ENCODE measurements at regions not wholly inside any gene's neighbourhood (a gene's known extent, or its start where the extent isn't known, plus 50 kb on each side); places are given as distances from the start of the nearest gene placed in this dataset.
"Not testable (repeated sequence)": the region's sequence is repeated elsewhere in the genome, so short reads cannot be mapped to it uniquely, and the experiment has no call there.

DNA sequence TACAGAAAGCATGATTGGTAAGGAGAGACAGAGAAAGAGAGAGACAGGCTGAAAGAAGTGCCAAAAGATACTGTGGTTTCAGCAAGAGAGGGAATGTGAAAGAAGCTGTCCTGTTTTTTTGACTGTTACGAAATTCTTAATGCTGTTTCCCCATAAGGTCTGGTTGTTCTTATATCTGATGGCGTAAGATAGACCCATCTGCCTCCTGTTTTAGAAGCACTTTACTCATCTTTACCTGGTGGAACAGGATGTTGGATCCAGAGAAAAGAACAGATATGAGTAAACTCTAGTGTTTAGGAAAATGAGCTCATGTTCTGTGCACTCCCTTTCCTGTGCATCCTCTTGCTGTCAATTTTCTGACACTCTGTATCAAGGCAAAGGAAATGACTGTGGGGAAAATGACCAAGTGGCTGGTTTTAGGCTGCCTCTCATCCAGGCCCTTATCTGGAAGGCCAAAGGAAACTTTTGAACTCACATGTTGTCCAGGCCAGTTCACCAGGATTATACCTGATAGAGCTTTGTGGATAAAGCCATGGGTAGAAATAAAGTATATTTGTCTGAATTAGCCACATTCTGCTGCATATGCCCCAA lies 311.7 kb upstream of the HTR2C start:
- TF ChIP-seq, protein P1, sequence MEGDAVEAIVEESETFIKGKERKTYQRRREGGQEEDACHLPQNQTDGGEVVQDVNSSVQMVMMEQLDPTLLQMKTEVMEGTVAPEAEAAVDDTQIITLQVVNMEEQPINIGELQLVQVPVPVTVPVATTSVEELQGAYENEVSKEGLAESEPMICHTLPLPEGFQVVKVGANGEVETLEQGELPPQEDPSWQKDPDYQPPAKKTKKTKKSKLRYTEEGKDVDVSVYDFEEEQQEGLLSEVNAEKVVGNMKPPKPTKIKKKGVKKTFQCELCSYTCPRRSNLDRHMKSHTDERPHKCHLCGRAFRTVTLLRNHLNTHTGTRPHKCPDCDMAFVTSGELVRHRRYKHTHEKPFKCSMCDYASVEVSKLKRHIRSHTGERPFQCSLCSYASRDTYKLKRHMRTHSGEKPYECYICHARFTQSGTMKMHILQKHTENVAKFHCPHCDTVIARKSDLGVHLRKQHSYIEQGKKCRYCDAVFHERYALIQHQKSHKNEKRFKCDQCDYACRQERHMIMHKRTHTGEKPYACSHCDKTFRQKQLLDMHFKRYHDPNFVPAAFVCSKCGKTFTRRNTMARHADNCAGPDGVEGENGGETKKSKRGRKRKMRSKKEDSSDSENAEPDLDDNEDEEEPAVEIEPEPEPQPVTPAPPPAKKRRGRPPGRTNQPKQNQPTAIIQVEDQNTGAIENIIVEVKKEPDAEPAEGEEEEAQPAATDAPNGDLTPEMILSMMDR (IDR thresholded peaks at IDR 0.05): no peak
- H3K4me1 ChIP-seq: no peaks in the 10 kb centered on the region
- intact Hi-C loops (cut with DNase I; ENCODE audit: low total_unique reads): no loop called here
- H3K27me3 ChIP-seq: no peaks in the 10 kb centered on the region
- no peak for DNase-seq
- H3K27ac ChIP-seq: no peak overlapping the region
- no peaks in the 10 kb centered on the region for H3K9me3 ChIP-seq
- no peaks in the 10 kb centered on the region for H3K36me3 ChIP-seq
- no peak overlapping the region for H3K4me3 ChIP-seq

DNA sequence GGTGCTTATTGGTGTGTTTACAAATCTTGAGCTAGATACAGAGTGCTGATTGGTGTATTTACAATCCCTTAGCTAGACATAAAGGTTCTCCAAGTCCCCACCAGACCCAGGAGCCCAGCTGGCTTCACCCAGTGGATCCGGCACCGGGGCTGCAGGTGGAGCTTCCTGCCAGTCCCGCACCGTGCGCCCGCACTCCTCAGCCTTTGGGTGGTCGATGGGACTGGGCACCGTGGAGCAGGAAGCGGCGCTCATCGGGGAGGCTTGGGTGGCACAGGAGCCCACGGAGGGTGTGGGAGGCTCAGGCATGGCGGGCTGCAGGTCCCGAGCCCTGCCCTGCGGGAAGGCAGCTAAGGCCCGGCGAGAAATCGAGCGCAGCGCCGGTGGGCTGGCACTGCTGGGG lies 313.5 kb upstream of the HTR2C start:
- H3K4me3 ChIP-seq; H3K9me3 ChIP-seq; DNase-seq; intact Hi-C loops (cut with DNase I; ENCODE audit: low total_unique reads); H3K4me1 ChIP-seq; H3K27me3 ChIP-seq; H3K36me3 ChIP-seq; H3K27ac ChIP-seq: not testable (repeated sequence)

DNA sequence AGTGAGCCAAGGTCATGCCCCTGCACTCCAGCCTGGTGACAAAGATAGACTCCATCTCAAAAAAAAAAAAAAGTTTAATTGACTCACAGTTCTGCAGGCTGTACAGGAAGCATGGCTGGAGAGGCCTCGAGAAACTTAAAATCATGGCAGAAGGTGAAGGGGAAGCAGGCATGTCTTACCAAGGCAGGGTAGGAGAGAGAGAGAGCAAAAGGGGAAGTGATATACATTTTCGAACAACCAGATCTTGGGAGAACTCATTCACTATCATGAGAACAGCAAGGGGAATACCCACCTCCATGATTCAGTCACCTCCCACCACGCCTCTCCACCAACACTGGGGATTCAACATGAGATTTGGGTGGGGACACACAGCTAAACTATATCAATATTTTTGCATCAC lies 315.2 kb upstream of the HTR2C start:
- DNase-seq: no peak
- intact Hi-C loops (cut with DNase I; ENCODE audit: low total_unique reads): no loop called here

DNA sequence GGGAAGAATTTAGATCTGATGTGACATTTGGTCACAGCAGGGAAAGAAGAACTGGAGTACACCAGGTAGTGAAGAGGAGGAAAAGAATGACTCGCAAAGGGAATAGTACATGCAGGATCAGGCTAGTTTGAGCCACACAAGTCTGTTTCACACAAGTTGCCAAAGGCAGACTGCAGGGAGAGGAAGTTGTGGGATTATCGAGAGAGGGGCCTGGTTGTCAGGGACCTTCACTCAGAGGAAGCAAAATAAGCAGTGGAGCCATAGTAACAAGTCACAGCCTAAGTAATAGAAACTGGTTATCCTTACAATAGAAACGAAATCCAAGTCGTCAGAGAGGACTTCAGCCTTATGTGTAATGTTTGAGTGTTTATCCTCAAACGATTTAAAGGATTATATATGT lies 316.7 kb upstream of the HTR2C start:
- no peaks in the 10 kb centered on the region for H3K4me1 ChIP-seq
- H3K9me3 ChIP-seq: no peaks in the 10 kb centered on the region
- TF ChIP-seq, protein P1 (IDR thresholded peaks at IDR 0.05): no peak
- no peak overlapping the region for H3K27ac ChIP-seq
- intact Hi-C loops (cut with DNase I; ENCODE audit: low total_unique reads): no loop called here
- H3K4me3 ChIP-seq: no peak overlapping the region
- no peaks in the 10 kb centered on the region for H3K36me3 ChIP-seq
- H3K27me3 ChIP-seq: no peaks in the 10 kb centered on the region
- no peak for DNase-seq

More for the DNA sequence above, 315.2 kb upstream of the HTR2C start:
- no peaks in the 10 kb centered on the region for H3K36me3 ChIP-seq
- no peaks in the 10 kb centered on the region for H3K9me3 ChIP-seq
- H3K27me3 ChIP-seq: no peaks in the 10 kb centered on the region
- no peak overlapping the region for H3K27ac ChIP-seq
- TF ChIP-seq, protein P1 (IDR thresholded peaks at IDR 0.05): no peak
- H3K4me3 ChIP-seq: no peak overlapping the region
- H3K4me1 ChIP-seq: no peaks in the 10 kb centered on the region

DNA sequence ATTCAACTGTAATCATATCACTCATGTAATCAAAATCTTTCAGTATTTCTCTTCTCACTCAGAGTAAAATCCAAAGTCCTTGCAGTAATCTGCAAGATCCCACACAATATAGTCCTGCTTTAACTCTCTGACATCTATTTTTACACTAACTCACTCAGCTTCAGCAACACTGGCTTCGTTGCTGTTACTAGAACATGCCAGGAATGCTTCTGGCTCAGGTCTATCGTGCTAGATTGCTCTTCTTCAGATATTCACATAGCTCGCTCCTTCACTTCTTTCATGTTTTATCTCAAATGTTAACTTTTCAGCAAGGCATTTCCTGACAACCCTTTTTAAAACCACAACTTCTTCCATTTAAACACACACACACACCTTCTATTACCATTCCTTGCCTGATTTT lies 331.7 kb upstream of the HTR2C start:
- H3K4me1 ChIP-seq: no peaks in the 10 kb centered on the region
- H3K36me3 ChIP-seq: no peaks in the 10 kb centered on the region
- no peaks in the 10 kb centered on the region for H3K9me3 ChIP-seq
- intact Hi-C loops (cut with DNase I; ENCODE audit: low total_unique reads): no loop called here
- no peak overlapping the region for H3K27ac ChIP-seq
- TF ChIP-seq, protein P1 (IDR thresholded peaks at IDR 0.05): no peak
- no peak for DNase-seq
- H3K4me3 ChIP-seq: no peak overlapping the region
- no peaks in the 10 kb centered on the region for H3K27me3 ChIP-seq

DNA sequence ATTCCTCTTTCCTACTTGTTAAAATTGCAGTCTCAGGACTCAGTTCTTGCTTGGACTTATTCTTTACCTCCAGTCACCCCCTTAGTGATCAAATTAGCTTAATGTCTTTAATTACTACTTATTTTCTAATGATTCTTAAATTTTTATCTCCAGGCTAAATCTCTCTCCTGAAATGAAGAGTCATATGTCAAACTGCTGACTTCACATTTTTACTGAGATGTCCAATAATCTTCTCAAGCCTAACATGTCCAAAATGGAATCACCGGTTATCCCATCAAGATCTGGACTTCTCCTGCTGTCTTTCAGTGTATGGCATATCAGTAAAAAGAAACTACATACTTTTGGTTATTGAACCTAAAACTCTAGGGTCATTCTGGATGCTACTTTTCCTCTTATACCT lies 332.3 kb upstream of the HTR2C start:
- TF ChIP-seq, protein P1 (IDR thresholded peaks at IDR 0.05): no peak
- no peak for DNase-seq
- H3K27me3 ChIP-seq: no peaks in the 10 kb centered on the region
- no peaks in the 10 kb centered on the region for H3K36me3 ChIP-seq
- no peak overlapping the region for H3K27ac ChIP-seq
- H3K9me3 ChIP-seq: no peaks in the 10 kb centered on the region
- no peaks in the 10 kb centered on the region for H3K4me1 ChIP-seq
- no peak overlapping the region for H3K4me3 ChIP-seq
- intact Hi-C loops (cut with DNase I; ENCODE audit: low total_unique reads): no loop called here

All from tibial artery (tissue), 4 donors.